Activated T-helper 17 cell treated with anti-CD3 and anti-CD28 coated beads, Interleukin-2, amount 50 U/mL, for 72 hours (primary cell): ENCODE measurements at regions not wholly inside any gene's neighbourhood (a gene's known extent, or its start where the extent isn't known, plus 50 kb on each side); places are given as distances from the start of the nearest gene placed in this dataset.

Experiments
- ATAC-seq: fragments of 150-1000 bp; cut with Tn5 transposase; replicated peaks from 2 replicates; pipeline ENCODE4 v1.10.0; 2021; ENCODE audit warnings: mild to moderate bottlenecking, moderate library complexity
- H3K27ac Mint-ChIP-seq: one replicate; pipeline ENCODE4 v1.8.0; 2022; ENCODE audit warnings: mixed read lengths
- H3K27me3 Mint-ChIP-seq: one replicate; pipeline ENCODE4 v1.8.0; 2022; ENCODE audit warnings: mixed read lengths
- H3K36me3 Mint-ChIP-seq: one replicate; pipeline ENCODE4 v1.8.0; 2022; ENCODE audit warnings: low read depth, mild to moderate bottlenecking, mixed read lengths
- H3K4me1 Mint-ChIP-seq: one replicate; pipeline ENCODE4 v1.8.0; 2022; ENCODE audit warnings: mixed read lengths
- H3K4me3 Mint-ChIP-seq: one replicate; pipeline ENCODE4 v1.8.0; 2022; ENCODE audit warnings: mild to moderate bottlenecking, mixed read lengths
- H3K9me3 Mint-ChIP-seq: one replicate; pipeline ENCODE4 v1.8.0; 2022; ENCODE audit warnings: mixed read lengths

- Mint-ChIP-seq H3K9me3 (no peaks in the 10 kb centered on the region), H3K4me1 (no peaks in the 10 kb centered on the region), H3K4me3 (no peak overlapping the region), H3K36me3 (no peaks in the 10 kb centered on the region), H3K27me3 (peaks cover 22% of the 10 kb centered on the region), H3K27ac (no peak overlapping the region)
- ATAC-seq = no peak
Measured at GRCh38 chr1:209291715-209292114, 291.8 kb upstream of the CAMK1G start.

DNA sequence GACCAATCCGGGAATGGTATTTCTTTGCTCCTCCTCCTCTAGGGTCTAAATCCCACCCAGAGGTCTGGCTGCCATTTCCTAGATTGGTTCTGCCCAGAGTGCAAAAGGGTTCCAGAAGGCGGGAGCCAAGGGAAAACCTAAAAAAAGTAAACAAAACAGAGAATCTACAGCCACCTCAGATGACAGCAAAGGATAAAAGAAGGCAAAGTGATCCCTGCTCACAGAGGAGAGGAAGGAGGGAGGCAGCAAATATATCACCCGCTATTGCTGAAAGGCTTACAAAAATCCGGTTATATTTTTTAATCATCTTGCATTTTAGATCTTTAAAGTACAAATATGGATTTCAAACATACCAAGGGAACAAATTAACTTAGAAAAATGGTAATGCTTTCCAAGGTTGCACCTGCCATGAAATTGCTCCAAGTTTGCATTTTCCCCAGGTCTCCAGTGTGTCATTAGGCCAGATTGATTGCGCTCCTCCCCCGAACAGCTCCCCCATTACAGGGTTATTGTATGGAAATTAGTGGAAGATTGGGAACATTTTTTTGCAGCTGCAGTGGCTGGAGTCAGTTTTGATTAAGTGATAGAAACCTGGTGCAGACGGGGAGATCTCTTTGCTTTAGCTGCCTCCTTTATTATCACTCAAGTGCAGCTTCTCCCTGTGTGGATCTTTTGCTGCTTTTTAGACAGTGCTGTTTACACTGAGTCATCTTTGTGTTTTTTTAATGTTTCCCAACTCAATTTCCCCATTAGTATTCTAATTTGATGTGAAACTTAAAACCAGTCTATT is 280.5 kb upstream of the CAMK1G start:
- Mint-ChIP-seq H3K9me3 (no peaks in the 10 kb centered on the region), H3K27ac (no peak overlapping the region), H3K4me3 (no peak overlapping the region), H3K27me3 (peaks cover 19% of the 10 kb centered on the region), H3K36me3 (no peaks in the 10 kb centered on the region), H3K4me1 (no peaks in the 10 kb centered on the region)
- no peak for ATAC-seq

GRCh38 chr1:209304166-209304565 is 279.3 kb upstream of the CAMK1G start:
- Mint-ChIP-seq H3K36me3 (no peaks in the 10 kb centered on the region), H3K27ac (no peak overlapping the region), H3K4me1 (no peaks in the 10 kb centered on the region), H3K27me3 (peaks cover 24% of the 10 kb centered on the region), H3K9me3 (no peaks in the 10 kb centered on the region), H3K4me3 (no peak overlapping the region)
- no peak for ATAC-seq

- Mint-ChIP-seq H3K9me3 (no peaks in the 10 kb centered on the region), H3K27me3 (peaks cover 22% of the 10 kb centered on the region), H3K27ac (no peak overlapping the region), H3K4me1 (no peaks in the 10 kb centered on the region), H3K36me3 (no peaks in the 10 kb centered on the region), H3K4me3 (no peak overlapping the region)
- ATAC-seq = no peak
Measured at GRCh38 chr1:209305221-209305954, 278.1 kb upstream of the CAMK1G start.

- no peak for ATAC-seq
- Mint-ChIP-seq H3K27me3 (peaks cover 23% of the 10 kb centered on the region), H3K9me3 (no peaks in the 10 kb centered on the region), H3K27ac (no peak overlapping the region), H3K4me1 (no peaks in the 10 kb centered on the region), H3K36me3 (no peaks in the 10 kb centered on the region), H3K4me3 (no peak overlapping the region)
Measured at GRCh38 chr1:209307846-209308245, 275.7 kb upstream of the CAMK1G start.

- Mint-ChIP-seq H3K36me3 (no peaks in the 10 kb centered on the region), H3K27ac (no peak overlapping the region), H3K9me3 (no peaks in the 10 kb centered on the region), H3K4me1 (no peaks in the 10 kb centered on the region), H3K27me3 (peaks cover 23% of the 10 kb centered on the region), H3K4me3 (no peak overlapping the region)
- ATAC-seq = no peak
Measured at GRCh38 chr1:209309198-209309597, 274.3 kb upstream of the CAMK1G start.

DNA sequence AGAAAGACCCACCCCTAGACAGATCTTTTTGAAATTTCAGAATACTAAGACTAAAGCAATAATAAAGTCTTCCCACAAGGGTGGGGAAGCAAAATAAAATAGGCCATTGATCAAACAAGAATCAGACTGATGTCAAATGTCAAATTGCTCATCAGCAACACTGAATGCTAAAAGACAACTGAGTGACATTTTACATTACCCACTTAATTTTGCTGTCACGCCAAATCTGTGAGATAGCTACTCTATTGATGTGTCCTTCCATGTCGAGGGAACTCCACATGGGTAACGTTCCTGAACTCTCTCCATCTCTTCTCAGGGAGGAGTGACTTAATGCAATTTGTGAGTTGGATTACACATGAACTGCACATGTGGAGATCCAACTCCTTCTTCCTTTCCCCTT is 271.7 kb upstream of the CAMK1G start:
- ATAC-seq = no peak
- Mint-ChIP-seq H3K4me1 (no peaks in the 10 kb centered on the region), H3K9me3 (no peaks in the 10 kb centered on the region), H3K4me3 (no peak overlapping the region), H3K27me3 (peaks cover 25% of the 10 kb centered on the region), H3K36me3 (no peaks in the 10 kb centered on the region), H3K27ac (no peak overlapping the region)

- Mint-ChIP-seq H3K4me1 (no peaks in the 10 kb centered on the region), H3K36me3 (no peaks in the 10 kb centered on the region), H3K4me3 (no peak overlapping the region), H3K27ac (no peak overlapping the region), H3K27me3 (peaks cover 12% of the 10 kb centered on the region), H3K9me3 (no peaks in the 10 kb centered on the region)
- ATAC-seq = no peak
Measured at GRCh38 chr1:209316929-209317328, 266.6 kb upstream of the CAMK1G start.

GRCh38 chr1:209318181-209319056 is 265.1 kb upstream of the CAMK1G start:
- no peaks in the 10 kb centered on the region for H3K9me3 Mint-ChIP-seq
- H3K4me3 Mint-ChIP-seq = no peak overlapping the region
- no peaks in the 10 kb centered on the region for H3K4me1 Mint-ChIP-seq
- no peak for ATAC-seq
- H3K27ac Mint-ChIP-seq = no peak overlapping the region
- peaks cover 10% of the 10 kb centered on the region for H3K27me3 Mint-ChIP-seq
- no peaks in the 10 kb centered on the region for H3K36me3 Mint-ChIP-seq

GRCh38 chr1:209319057-209319432 is 264.5 kb upstream of the CAMK1G start:
- Mint-ChIP-seq H3K4me1 (no peaks in the 10 kb centered on the region), H3K27ac (no peak overlapping the region)
- ATAC-seq = no peak

GRCh38 chr1:209319549-209319948 is 264.0 kb upstream of the CAMK1G start:
- Mint-ChIP-seq H3K4me1 (no peaks in the 10 kb centered on the region), H3K4me3 (no peak overlapping the region), H3K27ac (no peak overlapping the region), H3K9me3 (no peaks in the 10 kb centered on the region), H3K27me3 (peaks cover under 1% of the 10 kb centered on the region), H3K36me3 (no peaks in the 10 kb centered on the region)
- ATAC-seq = no peak

More at GRCh38 chr1:209319057-209319432, 264.5 kb upstream of the CAMK1G start:
- H3K4me3 Mint-ChIP-seq = no peak overlapping the region
- H3K9me3 Mint-ChIP-seq = no peaks in the 10 kb centered on the region
- no peaks in the 10 kb centered on the region for H3K36me3 Mint-ChIP-seq
- peaks cover 6% of the 10 kb centered on the region for H3K27me3 Mint-ChIP-seq

GRCh38 chr1:209323743-209324142 is 259.8 kb upstream of the CAMK1G start:
- Mint-ChIP-seq H3K4me1 (no peaks in the 10 kb centered on the region), H3K27ac (no peak overlapping the region)

DNA sequence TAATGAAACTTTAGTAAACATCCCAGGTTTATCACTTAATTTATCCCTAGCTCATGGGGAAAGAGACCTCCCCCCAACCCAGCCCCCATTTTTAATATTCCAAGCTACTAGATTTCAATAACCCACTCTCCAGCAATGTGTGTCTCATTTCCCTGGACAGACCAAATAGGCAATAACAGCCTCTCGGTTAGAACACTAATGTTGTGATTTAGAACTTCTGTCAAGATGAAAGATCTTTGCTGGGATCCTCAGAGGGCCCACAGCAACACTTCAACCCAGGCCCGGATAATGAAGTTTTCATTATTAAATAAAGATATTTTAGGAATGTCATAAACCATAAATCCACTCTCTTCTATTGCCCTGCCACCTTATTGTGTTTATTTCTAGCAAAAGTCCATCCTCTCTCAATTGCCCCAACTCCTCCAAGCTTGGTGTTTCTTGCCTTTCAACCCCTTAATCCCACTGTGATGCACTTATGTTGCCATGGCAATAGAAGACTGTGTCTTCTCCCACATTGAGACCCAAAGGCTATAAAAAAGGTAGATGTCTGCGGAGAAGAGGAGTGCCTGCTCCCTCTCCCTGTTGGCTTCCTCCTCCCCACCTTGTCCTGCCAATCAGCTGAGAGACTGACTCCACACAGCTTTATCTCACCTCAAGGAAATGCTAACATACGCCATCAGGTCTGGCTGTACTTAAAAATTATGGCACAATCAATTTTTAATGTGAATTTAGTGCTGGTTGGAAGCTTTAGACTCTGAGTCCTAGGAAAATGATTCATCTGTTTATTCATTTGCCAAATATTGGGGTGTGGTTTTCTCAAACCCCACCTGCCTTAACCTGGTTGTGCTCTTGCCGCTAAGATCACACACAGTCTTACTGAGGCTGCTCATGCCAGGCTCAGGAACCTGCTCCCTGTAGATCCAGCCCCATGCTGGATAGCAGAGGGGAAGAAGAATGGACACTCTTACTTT is 258.3 kb upstream of the CAMK1G start:
- no peak for ATAC-seq
- H3K27ac Mint-ChIP-seq = no peak overlapping the region
- no peaks in the 10 kb centered on the region for H3K36me3 Mint-ChIP-seq
- H3K9me3 Mint-ChIP-seq = no peaks in the 10 kb centered on the region
- no peaks in the 10 kb centered on the region for H3K4me1 Mint-ChIP-seq
- peaks cover 3% of the 10 kb centered on the region for H3K27me3 Mint-ChIP-seq
- no peak overlapping the region for H3K4me3 Mint-ChIP-seq

More at GRCh38 chr1:209323743-209324142, 259.8 kb upstream of the CAMK1G start:
- H3K36me3 Mint-ChIP-seq = no peaks in the 10 kb centered on the region
- H3K27me3 Mint-ChIP-seq = peaks cover 3% of the 10 kb centered on the region
- no peak overlapping the region for H3K4me3 Mint-ChIP-seq
- no peak for ATAC-seq
- no peaks in the 10 kb centered on the region for H3K9me3 Mint-ChIP-seq

GRCh38 chr1:209326076-209326475 is 257.4 kb upstream of the CAMK1G start:
- Mint-ChIP-seq H3K4me3 (no peak overlapping the region), H3K27ac (no peak overlapping the region), H3K27me3 (peaks cover 3% of the 10 kb centered on the region), H3K9me3 (no peaks in the 10 kb centered on the region), H3K4me1 (no peaks in the 10 kb centered on the region), H3K36me3 (no peaks in the 10 kb centered on the region)
- ATAC-seq = no peak
